ENCODE measurements at regions not wholly inside any gene's neighbourhood (a gene's known extent, or its start where the extent isn't known, plus 50 kb on each side); places are given as distances from the start of the nearest gene placed in this dataset.

DNA sequence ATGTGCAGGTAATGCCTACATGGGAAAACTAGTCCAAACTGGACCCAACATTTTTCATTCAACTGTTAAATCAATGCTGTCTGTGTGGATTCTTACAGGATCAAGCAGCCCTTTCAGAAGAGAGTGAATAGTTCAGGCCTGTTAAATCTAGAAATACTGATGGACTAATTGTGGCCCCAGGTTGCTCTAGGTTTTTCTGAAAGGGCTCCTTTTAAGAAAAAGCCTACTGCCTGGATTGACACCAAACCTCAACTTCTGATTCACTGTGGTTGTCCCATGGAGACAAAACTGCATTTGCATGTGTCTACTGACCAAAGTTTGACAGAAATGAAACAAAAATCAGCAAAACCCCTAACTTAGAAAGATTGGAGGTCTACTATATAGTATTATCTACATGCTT, 437.0 kb downstream of the KLF12 start:
- no peak for DNase-seq

DNA sequence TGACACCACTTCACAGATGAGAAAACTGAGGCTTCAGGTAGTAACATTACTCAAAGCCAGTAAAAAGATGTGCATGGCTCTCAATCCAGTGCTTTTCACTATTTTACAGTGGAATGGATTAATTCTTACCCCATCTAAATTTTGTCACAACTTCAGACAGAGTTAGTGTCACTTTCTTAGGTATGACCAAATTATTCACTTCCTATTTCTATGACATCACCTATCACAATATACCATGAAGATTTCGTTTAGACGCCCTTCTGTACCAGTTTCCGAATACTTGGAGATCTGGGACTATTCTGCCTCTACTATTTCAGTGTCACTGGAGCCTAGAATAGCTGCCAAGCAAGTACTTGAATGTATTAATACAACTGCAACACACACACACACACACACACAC, 437.5 kb downstream of the KLF12 start:
- no peak for DNase-seq

DNA sequence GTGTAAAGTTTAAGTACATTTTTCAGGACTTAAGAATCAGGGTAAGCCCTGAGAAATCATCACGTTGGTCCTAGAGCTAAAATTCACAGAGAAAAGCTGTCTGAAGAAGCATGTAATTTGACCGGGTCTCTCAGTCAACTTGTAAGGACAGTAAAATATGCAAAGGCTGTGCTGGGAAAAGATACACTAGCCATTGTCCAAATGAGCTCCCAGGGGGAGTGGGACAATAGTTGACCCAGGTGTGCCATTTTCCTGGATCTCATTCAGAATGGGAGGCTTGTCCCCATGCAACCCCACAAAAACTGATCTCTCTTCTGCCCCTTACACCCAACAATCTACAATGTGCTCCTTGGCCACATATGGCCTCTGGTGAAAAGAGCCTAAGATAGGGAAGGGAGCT, 437.9 kb downstream of the KLF12 start:
- no peak for DNase-seq

DNA sequence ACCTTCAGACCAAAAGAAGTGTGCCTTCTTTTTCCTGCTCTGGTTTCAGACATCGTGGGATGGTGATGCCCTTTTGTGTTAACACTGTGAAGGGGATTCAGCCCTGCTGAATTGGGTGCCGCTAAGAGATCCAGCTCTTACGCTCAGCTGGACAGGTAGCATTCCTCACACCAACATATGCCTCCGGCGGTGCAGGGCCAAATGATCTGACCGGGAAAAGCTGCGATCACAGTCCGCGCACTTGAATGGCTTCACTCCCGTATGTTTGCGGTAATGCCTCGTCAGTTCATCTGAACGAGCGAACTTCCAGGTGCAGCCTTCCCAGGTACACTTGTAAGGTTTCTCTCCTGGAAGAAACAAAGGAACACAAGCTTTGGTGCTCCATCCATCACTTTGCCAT, 438.9 kb downstream of the KLF12 start:
- no peak for DNase-seq

DNA sequence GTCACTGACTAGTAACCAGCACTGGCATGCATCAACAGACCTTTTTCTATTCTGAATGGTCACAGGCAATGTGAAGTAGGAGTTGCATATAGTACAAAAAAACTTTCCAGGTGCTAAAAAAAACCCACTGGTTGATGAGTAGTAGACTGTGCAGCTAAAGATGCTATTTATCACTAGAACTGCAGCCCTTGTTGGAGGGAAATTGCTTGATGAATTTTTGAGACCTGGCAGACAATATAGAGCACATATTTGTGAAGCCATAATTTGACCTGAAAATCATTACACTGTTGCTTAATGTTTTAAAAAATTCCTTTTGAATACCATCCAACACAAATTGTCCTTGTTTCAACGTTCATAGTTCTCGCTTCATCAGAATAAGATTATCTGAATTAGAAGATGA, 441.0 kb downstream of the KLF12 start:
- no peak for DNase-seq

DNA sequence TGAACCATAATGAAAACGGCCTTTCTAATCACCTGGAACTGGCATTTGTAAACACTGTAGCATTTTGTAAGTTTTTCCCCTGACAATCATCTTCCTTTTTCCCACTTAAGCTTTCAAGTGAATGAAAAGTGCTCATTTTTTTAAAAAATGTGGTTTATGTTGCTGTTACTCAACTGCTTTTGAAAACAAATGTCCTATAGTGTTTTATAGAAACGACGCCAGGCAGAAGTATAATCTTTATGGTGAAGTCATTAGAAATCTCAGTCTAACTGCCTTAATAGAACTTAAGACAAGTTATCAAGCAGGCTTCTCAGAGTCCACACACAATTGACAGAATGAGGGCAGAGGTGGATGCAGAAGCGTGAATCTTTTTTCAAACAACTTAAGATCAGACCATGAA, 442.3 kb downstream of the KLF12 start:
- no peak for DNase-seq

DNA sequence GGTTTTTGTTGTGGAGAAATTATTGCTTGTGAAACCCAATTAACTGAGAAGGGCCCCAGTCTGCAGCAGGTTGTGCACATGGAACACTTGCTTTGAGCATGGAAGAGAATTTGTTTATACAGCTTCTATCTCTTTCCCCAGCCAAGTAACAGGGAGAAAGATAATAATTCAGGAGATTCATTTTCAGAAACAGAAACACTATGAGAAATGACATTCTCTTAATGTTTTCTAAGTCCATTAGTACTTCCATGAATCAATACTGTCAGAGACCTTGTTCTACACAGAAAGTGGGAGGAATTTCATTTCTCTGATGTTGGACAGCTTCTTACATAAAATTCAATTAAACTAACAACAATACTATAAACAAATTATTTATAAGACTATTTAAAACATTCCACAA, 446.3 kb downstream of the KLF12 start:
- no peak for DNase-seq

DNA sequence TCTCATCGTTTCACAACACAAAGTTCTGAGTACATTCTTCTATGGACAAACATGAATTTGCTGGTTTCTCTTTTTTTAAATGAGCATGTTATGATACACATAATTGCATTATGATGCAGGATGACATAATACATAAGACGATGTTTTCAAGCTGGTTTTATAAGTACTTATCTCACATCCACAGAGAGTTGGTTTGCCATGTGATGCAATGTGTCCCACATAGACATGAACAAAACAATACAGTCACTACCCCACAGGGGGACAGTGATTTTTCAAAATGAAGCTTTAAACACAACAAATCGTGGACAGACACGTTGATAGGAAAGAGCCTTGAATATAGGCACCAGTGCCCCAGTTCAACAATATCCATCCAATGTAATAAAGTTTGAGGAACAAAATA, 447.1 kb downstream of the KLF12 start:
- DNase-seq: no peak

DNA sequence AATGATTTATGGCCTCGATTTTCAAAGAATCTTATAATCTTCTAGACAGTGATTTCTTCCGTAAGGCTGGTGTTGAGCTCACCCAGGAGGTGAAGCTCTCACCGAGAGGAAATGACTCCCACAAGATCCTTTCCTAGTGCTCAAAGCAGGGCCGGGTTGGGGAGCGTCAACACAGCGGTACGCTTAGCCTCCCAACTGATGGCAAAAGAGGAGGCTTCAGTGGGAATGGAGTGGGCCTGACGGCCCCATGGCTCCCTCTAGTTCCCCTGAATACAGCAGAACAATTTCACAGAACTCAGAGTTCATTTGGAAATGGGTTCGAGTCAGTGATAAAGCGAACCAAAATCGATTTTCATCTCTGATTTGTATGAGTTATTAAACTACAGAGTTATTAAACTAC, 449.5 kb downstream of the KLF12 start:
- no peak for DNase-seq

DNA sequence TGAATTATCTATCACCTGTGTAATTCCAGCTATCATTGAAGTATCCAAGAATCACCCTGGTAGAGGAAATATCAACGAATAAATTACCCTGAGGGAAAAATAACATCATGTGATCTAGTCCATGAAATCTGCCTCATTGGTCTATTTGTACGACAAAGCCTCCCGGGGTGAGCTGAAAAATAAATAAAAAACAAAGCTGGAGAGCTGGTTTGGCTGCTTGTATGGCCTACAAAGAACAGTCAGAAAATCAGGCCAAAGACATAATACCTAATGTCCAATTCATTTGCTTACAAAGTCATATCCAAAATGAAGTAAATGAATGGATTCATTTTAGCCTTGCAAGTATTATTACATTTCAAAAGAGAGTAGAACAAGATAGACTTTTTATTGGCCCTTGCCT, 449.9 kb downstream of the KLF12 start:
- DNase-seq: no peak

DNA sequence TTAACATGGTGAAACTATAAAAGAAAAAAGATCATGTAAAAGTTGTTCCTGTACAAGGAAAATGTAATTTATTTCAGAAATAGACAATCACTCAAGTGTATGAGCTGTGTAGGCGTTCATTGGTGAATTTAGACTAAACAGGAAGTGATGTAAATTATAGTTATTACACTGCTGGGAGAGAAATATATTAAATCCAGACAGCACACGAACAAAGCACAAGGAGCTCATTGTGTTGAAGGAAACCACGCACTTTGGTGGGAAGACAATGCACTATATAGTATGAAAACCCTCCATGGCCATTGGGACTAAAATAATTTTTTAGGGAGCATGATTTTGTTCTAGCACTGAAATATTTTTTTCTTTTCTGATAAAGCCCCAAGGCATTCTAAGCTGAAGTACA, 450.5 kb downstream of the KLF12 start:
- no peak for DNase-seq

DNA sequence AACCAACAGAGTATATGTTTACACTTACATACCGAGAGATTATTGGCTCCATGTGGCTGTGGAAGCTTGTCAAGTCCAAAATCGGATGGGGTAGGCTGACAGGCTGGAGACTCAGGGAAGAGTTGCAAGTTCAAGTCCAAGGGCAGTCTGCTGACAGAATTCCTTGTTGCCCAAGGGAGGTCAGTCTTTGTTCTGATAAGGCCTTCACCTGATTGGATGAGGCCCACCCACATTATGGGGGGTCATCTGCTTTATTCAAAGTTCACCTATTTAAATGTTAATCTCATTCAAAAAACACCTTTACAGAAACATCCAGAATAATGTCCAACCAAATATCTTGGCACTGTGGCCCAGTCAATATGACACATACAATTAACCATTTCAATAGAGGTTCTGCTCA, 452.4 kb downstream of the KLF12 start:
- DNase-seq: no peak

DNA sequence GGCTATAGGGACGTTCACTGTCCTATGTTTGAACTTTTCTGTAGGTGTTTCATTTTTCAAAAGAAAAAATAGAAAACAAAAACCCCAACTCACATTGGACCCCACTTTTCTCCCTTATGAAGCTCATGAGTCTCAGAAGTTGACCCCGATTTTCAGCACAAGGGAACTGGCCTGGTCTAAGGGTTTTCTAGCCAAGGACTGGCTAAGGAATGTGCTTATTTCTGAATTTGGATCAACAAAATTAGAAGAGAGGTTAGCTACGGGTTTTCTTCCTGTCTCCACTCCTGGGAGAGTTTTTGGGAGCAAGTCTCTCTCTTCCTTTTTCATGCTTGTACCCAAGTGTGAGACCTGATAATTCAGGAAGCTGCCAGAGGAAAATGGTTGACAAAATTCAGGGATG, 453.2 kb downstream of the KLF12 start:
- DNase-seq: no peak

DNA sequence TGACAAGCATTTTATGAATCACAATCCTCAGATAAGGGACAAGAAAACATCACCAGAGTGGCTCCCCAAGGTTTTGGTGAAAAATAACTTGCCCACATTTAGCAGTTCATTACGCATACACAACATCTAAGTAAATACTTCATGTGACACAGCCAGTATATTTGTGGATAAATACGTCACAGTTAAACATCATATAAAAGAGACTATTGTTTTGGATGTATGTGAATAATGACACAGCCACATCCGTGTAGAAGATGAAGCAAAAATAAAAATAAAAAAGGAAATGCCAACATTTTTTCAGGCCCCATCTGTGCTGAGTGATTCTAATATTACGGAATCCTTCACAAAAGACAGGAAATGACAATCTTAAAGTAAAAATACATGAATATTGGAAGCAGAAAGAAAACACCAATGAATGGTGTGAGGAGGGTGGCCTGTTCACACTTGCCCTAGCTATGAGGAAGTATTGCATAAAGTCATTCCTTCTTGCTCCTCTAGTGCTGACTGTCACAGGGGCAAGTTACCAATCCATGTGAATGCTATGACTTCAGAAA, 457.1 kb downstream of the KLF12 start:
- no peak for DNase-seq

DNA sequence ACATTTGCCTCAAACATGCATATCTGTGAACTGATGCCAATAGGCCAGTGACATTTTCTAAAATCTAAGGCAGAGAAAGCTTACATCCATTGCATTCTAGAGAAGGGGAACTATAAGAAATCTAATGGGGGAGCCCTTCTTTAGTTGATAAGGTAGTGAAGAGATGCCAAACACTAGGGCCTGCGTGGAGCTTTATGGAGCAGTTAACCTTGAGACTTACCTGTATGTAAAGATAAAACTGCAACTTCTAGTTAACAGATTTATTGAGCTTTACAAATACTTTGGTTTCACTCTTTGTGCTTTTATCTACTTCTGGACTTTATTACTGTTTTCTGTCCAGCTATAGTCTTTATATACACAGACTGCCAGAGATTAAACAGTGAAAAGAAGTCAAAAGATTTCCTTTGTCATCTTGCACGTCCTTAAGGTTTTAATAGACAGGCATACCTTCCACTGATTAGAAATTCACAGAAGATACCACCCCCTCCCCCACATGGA, 457.6 kb downstream of the KLF12 start:
- DNase-seq: no peak

DNA sequence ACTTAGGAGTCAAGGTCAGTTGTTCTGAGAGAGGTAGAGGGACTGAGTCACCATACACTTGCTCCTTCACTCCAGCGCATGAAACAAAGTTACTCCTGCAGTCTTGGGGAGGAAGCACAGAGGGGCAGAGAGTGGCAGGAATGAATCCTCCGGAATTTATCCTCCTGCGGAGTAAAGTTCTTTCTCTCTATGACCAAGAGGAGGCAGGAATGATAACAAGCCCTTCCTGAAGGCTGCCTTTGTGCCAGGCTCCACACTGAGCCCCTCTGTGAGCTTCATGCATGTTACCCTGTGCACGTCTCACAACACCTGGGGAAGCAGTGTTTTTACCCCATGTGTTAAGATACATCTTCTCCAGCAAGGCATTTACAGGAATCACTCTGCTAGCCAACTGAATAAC, 458.4 kb downstream of the KLF12 start:
- DNase-seq: no peak

DNA sequence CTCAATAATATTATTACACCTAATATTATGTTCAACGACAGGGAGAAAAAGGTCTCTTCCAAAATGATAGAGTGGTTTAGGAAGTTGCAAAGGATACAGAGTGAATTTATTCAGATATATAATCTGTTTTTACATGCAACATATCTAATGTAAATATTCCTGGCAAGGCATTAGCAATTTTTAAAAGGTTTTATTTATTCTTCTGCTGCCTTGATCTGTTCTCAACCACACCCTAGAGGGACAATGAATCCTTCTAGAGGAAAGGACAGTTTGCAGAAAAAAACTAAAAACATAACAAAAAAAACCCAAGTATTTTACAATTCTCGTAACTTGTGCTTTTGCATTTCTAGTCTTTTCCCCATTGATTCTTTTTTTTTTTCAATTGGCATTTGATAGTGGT, 459.6 kb downstream of the KLF12 start:
- DNase-seq: no peak

DNA sequence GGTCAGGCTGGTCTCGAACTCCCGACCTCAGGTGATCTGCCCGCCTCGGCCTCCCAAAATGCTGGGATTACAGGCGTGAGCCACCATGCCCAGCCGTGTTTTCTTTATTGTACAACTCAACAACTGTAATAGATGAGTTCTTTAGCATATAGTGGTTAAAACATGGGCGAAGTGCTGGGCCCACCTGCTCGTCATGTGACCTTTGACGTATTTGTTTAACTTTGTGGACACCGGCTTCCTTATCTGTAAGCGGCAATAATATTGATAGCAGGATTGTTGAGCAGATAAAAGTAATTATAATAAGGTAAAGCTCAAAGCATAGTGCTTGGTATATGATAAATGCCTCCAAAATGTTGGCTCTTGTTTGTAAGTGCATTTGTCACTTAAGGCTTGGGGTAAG, 460.3 kb downstream of the KLF12 start:
- no peak for DNase-seq

DNA sequence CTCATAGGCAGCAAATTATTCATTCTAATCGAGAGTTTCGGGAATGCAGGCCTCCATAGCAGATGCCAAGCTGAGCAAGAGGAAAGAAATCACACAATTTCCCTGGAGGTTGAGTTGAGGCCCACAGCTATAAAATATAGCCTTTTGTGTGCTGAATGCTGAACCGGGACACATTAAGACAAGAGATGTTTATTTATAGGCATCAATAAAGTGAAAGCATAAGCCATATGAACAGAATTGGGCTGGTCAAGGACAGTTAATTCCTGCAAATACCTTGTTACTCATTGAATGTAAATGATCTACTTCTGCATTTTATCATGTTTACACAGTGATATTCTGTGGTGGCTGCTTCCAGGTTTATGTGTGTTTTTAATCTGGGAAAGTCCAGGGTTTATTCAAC, 461.7 kb downstream of the KLF12 start:
- peak; percentile 71 for DNase-seq

DNA sequence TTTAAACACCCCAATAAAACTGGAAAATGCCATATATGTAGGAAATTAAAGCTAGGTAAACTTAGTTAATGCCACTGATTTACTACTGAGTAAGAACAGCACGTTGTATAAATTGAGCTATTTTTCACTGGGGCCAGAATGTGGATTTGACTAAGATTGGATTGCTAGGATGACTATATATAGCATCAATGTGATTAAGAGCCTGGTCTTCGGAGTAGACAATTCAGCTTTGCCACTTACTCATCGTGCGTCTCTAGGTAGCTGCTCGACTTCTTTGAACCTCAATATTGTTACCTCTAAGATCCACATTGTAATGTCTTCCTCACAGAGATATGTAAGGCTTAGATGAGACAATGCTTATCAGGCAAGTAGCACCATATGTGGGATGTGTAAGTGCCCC, 462.5 kb downstream of the KLF12 start:
- DNase-seq: no peak

DNA sequence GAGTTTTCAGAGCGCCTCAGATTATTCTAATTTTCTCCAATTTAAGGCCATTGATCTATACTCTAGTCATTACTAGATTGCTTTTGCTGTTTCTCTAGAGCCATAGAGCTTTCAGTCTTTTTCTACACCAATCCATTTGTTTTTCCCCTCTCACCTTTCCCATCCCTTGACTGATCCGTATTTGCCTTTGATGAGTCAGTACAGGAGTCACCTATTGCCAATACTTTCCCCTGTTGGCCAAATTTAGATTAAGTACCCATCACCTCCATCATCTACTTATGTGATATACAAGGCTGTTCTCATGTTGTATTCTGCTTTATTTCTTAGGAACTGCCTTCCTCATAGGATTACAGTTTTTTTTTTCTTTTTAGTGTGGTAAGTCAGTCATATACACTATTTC, 463.2 kb downstream of the KLF12 start:
- DNase-seq: no peak

DNA sequence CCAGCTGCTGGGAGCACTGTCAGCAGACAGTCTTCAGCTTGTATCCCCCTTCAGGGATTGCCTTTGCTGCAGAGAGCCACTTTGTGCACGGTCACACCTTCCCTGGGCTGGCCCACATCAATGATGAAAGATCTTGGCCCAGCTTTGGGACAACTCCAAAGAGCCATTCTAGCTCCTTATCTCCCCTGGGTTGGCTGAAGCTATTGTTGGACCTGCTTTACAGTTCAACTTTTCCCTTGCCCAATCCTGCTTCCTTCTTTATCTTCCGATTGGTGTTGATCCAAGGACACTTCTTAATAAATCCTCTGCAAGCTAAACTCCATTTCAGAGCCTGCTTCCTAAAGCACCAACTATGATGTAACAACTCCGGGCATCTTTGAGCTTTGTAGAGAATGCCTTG, 466.4 kb downstream of the KLF12 start:
- DNase-seq: no peak

DNA sequence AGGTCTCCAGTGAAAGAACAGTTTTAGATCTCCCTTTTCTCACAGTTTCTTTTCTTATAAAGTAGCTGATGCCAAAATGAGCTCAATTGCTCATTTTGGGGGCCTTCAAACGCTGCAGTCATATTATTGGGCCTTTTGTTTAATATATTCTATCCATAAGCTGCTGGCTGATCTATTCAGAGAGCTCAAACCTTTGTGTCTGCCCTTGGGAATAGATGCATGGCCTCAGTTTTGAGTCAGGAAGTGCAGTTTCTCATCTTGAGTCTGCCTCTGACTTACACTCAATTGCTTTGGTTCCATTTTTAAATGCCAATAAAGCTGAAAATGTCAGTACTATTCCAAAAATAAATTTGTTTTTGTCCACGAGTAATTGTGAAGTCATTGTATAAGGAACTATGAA, 468.9 kb downstream of the KLF12 start:
- no peak for DNase-seq

DNA sequence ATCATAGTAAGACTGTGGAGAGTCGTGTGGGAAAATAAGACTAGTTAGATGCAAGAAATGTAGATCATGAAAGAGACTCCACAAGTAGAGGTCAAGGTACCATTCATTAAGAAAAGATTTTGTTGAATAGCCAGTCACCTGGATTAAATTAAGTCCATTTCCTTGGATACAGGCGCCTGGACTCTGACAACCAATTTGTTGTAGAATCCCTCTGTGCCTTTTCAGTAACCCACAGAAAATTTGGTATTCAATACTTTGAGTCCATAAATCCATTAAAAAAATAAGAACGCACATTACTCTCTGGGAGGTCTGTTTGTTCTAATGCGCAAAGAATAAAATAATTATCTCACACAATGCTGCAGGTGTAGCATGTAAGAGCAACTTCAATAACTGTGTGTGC, 469.4 kb downstream of the KLF12 start:
- no peak for DNase-seq

DNA sequence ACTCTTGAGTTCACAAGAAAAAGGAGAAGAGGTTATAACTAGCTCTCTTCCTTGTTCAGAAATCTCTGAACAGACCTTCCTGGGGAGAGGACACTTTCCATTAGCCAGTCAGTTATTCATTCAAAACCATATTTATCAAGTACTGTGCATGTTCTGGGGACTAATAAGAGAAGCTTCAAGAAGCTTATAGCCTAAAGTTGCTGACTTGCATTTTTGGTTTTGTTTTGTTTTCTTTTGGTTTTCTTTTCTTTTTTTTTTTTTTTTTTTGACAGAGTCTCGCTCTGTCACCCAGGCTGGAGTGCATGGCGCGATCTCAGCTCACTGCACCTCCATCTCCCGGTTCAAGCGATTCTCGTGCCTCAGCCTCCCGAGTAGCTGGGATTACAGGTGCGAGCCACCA, 471.4 kb downstream of the KLF12 start:
- no peak for DNase-seq

All from NCI-H1092 (cell line).